Left ventricle myocardium superior (tissue), 1 donor: ENCODE measurements at regions not wholly inside any gene's neighbourhood (a gene's known extent, or its start where the extent isn't known, plus 50 kb on each side); places are given as distances from the start of the nearest gene placed in this dataset.
A peak's percentile ranks its signal among the peaks of the same experiment; 100 is the strongest.

Source experiments
- ATAC-seq: fragments of 200-7000 bp; cut with Tn5 transposase; one replicate; pipeline ENCODE4 v1.9.1; 2020; ENCODE audit warnings: mild to moderate bottlenecking, moderate library complexity
- DNase-seq: peaks from one replicate; pipeline ENCODE4 v3.0.0-alpha.2; 2020
- intact Hi-C: fragments of 100-400 bp; cut with micrococcal nuclease; formaldehyde crosslinking; loops from one replicate; pipeline ENCODE4 v1.11.0; 2022
- donor health status: DM: no; HTN: yes; CAD: no; lungs with severe emphysema.

- ATAC-seq (no peak), DNase-seq (no peak)
- intact Hi-C loops = no loop called here
Observed at GRCh38 chr17:71909155-71909554, 211.7 kb upstream of the SOX9 start.

GRCh38 chr17:71910002-71910401, 210.8 kb upstream of the SOX9 start:
- no peak for DNase-seq
- intact Hi-C loops = no loop called here

GRCh38 chr17:71914042-71914441, 206.8 kb upstream of the SOX9 start:
- ATAC-seq = peak; percentile 29
- intact Hi-C loops = no loop called here
- DNase-seq = no peak

More at GRCh38 chr17:71910002-71910401, 210.8 kb upstream of the SOX9 start:
- ATAC-seq = peak; percentile 67

- intact Hi-C loops = no loop called here
- DNase-seq (no peak), ATAC-seq (no peak)
Observed at GRCh38 chr17:71914812-71915211, 206.0 kb upstream of the SOX9 start.

GRCh38 chr17:71917715-71918114, 203.1 kb upstream of the SOX9 start:
- DNase-seq = no peak
- ATAC-seq = no peak
- intact Hi-C loops = no loop called here

GRCh38 chr17:71919186-71919585, 201.6 kb upstream of the SOX9 start:
- DNase-seq (no peak), ATAC-seq (no peak)
- intact Hi-C loops = no loop called here

GRCh38 chr17:71919896-71920295, 200.9 kb upstream of the SOX9 start:
- DNase-seq (no peak), ATAC-seq (no peak)
- intact Hi-C loops = no loop called here

- DNase-seq = no peak
- intact Hi-C loops = no loop called here
- ATAC-seq = no peak
Observed at GRCh38 chr17:71921796-71922195, 199.0 kb upstream of the SOX9 start.

GRCh38 chr17:71922439-71922838, 198.4 kb upstream of the SOX9 start:
- intact Hi-C loops = no loop called here
- no peak for ATAC-seq
- DNase-seq = no peak

GRCh38 chr17:71926746-71927398, 193.9 kb upstream of the SOX9 start:
- intact Hi-C loops = no loop called here
- ATAC-seq (no peak), DNase-seq (no peak)

GRCh38 chr17:71933306-71933705, 187.5 kb upstream of the SOX9 start:
- ATAC-seq (no peak), DNase-seq (no peak)
- intact Hi-C loops = no loop called here

GRCh38 chr17:71934520-71934919, 186.3 kb upstream of the SOX9 start:
- ATAC-seq (no peak), DNase-seq (no peak)
- intact Hi-C loops = no loop called here

- intact Hi-C loops = no loop called here
- no peak for DNase-seq
- ATAC-seq = no peak
Observed at GRCh38 chr17:71935341-71935740, 185.5 kb upstream of the SOX9 start.

- DNase-seq = no peak
- ATAC-seq = no peak
- intact Hi-C loops = no loop called here
Observed at GRCh38 chr17:71936977-71937376, 183.8 kb upstream of the SOX9 start.

- intact Hi-C loops = no loop called here
- ATAC-seq = no peak
- DNase-seq = no peak
Observed at GRCh38 chr17:71937914-71938313, 182.9 kb upstream of the SOX9 start.

- intact Hi-C loops = no loop called here
- DNase-seq (peak; percentile 38), ATAC-seq (peak; percentile 76)
Observed at GRCh38 chr17:71938340-71939010, 182.3 kb upstream of the SOX9 start.

- intact Hi-C loops = no loop called here
- no peak for ATAC-seq
- DNase-seq = no peak
Observed at GRCh38 chr17:71941920-71942319, 178.9 kb upstream of the SOX9 start.

GRCh38 chr17:71942626-71943025, 178.2 kb upstream of the SOX9 start:
- no peak for DNase-seq
- intact Hi-C loops = no loop called here
- ATAC-seq = peak; percentile 18

GRCh38 chr17:71948703-71949422, 172.0 kb upstream of the SOX9 start:
- no peak for DNase-seq

GRCh38 chr17:71959154-71959553, 161.7 kb upstream of the SOX9 start:
- intact Hi-C loops = no loop called here
- ATAC-seq = no peak
- DNase-seq = no peak

More at GRCh38 chr17:71948703-71949422, 172.0 kb upstream of the SOX9 start:
- ATAC-seq = no peak
- intact Hi-C loops = no loop called here

- no peak for DNase-seq
- no peak for ATAC-seq
- intact Hi-C loops = no loop called here
Observed at GRCh38 chr17:71963351-71963750, 157.5 kb upstream of the SOX9 start.
